ENCODE measurements at regions not wholly inside any gene's neighbourhood (a gene's known extent, or its start where the extent isn't known, plus 50 kb on each side); places are given as distances from the start of the nearest gene placed in this dataset.

DNA sequence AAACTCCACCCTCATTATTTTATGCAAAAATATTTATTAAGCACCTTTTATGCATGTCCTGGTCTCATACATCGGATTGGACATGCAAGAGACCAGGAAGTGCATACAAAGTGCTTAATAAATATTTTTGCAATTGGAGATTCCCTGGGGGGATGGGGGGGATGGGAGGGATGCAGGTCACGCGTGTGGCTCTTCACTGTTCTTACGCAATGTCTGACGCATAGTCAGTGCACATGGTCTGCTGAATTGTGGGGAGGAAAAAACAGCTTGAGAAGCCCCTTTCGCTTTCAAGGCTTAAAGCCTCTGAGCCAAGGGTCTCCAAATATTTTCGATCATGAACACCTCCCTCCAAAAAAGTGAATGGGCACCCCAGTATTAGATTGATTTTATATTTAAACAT, 96.7 kb upstream of the XYLT1 start:
- TF ChIP-seq ESRRA (CRISPR knock-in tag; IDR thresholded peaks at IDR 0.05; ENCODE audit: borderline replicate concordance) (no peak), ATF1 (CRISPR knock-in tag; IDR thresholded peaks at IDR 0.05) (no peak)

Measured in WTC11 (cell line).